ENCODE measurements at regions not wholly inside any gene's neighbourhood (a gene's known extent, or its start where the extent isn't known, plus 50 kb on each side); places are given as distances from the start of the nearest gene placed in this dataset.

DNA sequence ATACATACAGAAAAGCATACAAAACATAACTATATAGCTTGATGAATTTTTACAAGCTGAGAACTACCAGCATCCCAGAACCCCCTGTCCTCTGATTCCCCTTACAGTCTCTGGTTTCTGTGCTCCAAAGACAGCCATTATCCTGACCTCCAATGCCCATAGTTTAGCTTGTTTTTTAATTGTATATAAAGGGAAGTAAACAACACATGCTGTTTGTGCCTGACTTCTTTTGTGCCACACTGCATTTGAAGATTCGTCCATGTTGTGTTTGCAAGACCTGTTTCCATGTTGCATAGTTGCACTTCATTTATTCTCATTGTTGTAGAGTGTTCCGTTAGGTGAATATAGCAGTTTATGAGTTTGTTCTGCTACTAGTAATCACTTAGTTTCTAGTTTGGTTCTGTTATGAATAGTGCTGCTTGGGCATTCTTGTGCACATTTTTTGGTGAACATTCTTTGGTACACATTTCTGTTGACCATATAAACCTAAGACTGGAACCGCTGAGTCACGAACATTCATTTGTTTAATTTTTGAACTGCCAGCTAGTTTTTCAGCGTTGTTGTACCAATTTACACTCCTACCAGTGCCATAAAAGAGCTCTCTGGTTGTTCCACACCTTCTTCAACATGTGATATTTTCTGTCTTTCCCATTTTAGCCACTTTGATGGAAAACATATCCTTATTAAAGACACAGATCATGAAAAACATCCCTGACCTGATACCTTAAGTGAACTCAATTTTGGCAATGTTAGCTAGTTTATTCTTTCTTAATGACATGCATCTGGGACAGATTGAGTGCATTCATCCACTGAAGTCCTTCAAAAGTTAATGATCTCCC lies 78.1 kb upstream of the ANXA1 start:
- TF ChIP-seq SUZ12 (IDR thresholded peaks at IDR 0.05; ENCODE audit: extremely low read depth, insufficient read depth, insufficient read length): no peak
- no peak for TF ChIP-seq ZNF274 (IDR thresholded peaks at IDR 0.05; ENCODE audit: low read depth, low read length)
- no peak for TF ChIP-seq YY1 (IDR thresholded peaks at IDR 0.05; ENCODE audit: insufficient read depth, insufficient read length)
- Histone ChIP-seq H3K9me3 (ENCODE audit: insufficient read depth, low read length) (no peaks in the 10 kb centered on the region), H3K4me3 (ENCODE audit: insufficient read length, low read depth) (no peak overlapping the region), H3K36me3 (ENCODE audit: insufficient read depth, insufficient read length, low read length) (no peaks in the 10 kb centered on the region), H3K9ac (ENCODE audit: insufficient read length, low read depth) (no peak overlapping the region), H3K27me3 (ENCODE audit: insufficient read depth, insufficient read length) (no peaks in the 10 kb centered on the region), H3K4me1 (ENCODE audit: insufficient read depth, insufficient read length) (no peaks in the 10 kb centered on the region)
- no peak for DNase-seq (ENCODE audit: low read depth, low spot score)

GRCh38 chr9:73067074-73067473 lies 84.6 kb upstream of the ANXA1 start:
- Histone ChIP-seq H3K9ac (ENCODE audit: insufficient read length, low read depth) (no peak overlapping the region), H3K4me3 (ENCODE audit: insufficient read length, low read depth) (no peak overlapping the region), H3K9me3 (ENCODE audit: insufficient read depth, low read length) (peaks cover 6% of the 10 kb centered on the region; the same call in 1 of the 2 replicates), H3K27me3 (ENCODE audit: insufficient read depth, insufficient read length) (no peaks in the 10 kb centered on the region), H3K4me1 (ENCODE audit: insufficient read depth, insufficient read length) (no peaks in the 10 kb centered on the region), H3K36me3 (ENCODE audit: insufficient read depth, insufficient read length, low read length) (no peaks in the 10 kb centered on the region)
- TF ChIP-seq ZNF274 (IDR thresholded peaks at IDR 0.05; ENCODE audit: low read depth, low read length): no peak
- no peak for TF ChIP-seq SUZ12 (IDR thresholded peaks at IDR 0.05; ENCODE audit: extremely low read depth, insufficient read depth, insufficient read length)
- no peak for TF ChIP-seq YY1 (IDR thresholded peaks at IDR 0.05; ENCODE audit: insufficient read depth, insufficient read length)
- no peak for DNase-seq (ENCODE audit: low read depth, low spot score)

DNA sequence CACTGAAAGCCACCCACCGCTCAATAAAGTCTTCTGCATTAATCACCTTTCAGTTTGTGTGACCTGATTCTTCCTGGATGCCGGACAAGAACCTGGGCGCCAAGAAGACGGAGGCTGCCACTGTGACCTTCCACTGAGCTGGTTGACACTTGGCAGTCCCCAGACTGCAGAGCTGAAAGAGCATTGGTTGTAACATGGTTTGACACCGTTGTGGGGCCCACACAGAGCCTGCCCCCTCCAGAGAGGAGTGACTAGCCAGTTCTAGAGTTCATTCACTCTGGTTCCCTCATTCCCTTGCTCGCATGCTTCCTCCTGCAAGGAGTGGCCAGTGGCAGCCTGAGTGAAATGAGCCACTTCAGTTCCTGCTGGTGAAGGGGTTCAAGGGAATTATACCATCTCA lies 86.2 kb upstream of the ANXA1 start:
- no peaks in the 10 kb centered on the region for H3K4me1 ChIP-seq (ENCODE audit: insufficient read depth, insufficient read length)
- H3K36me3 ChIP-seq (ENCODE audit: insufficient read depth, insufficient read length, low read length): no peaks in the 10 kb centered on the region
- H3K27me3 ChIP-seq (ENCODE audit: insufficient read depth, insufficient read length): no peaks in the 10 kb centered on the region
- no peak overlapping the region for H3K9ac ChIP-seq (ENCODE audit: insufficient read length, low read depth)
- H3K9me3 ChIP-seq (ENCODE audit: insufficient read depth, low read length): peaks cover 6% of the 10 kb centered on the region; the same call in 1 of the 2 replicates
- no peak for DNase-seq (ENCODE audit: low read depth, low spot score)
- TF ChIP-seq SUZ12 (IDR thresholded peaks at IDR 0.05; ENCODE audit: extremely low read depth, insufficient read depth, insufficient read length): no peak
- H3K4me3 ChIP-seq (ENCODE audit: insufficient read length, low read depth): no peak overlapping the region

DNA sequence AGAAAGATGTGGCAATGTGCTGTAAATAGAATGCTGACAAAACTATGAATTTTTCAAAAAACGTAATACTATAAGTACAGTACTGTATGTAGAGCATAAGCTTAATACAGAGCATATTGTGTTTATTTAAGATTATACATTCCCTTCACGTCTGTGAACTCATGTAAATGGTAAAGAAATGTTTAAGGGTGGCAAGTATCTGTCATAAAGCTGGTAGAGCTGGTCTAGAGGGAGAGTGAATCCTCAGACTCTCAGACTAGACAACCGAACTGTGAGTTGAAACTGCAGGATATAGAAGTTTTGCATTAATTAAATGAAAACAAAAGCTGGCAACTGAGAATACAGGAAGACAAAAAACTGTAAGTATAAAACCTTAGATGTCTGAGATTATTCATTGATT lies 87.3 kb upstream of the ANXA1 start:
- Histone ChIP-seq H3K36me3 (ENCODE audit: insufficient read depth, insufficient read length, low read length) (no peaks in the 10 kb centered on the region), H3K4me1 (ENCODE audit: insufficient read depth, insufficient read length) (no peaks in the 10 kb centered on the region), H3K27me3 (ENCODE audit: insufficient read depth, insufficient read length) (no peaks in the 10 kb centered on the region), H3K4me3 (ENCODE audit: insufficient read length, low read depth) (no peak overlapping the region), H3K9ac (ENCODE audit: insufficient read length, low read depth) (no peak overlapping the region), H3K9me3 (ENCODE audit: insufficient read depth, low read length) (peaks cover 6% of the 10 kb centered on the region; the same call in 1 of the 2 replicates)
- DNase-seq (ENCODE audit: low read depth, low spot score): no peak
- no peak for TF ChIP-seq ZNF274 (IDR thresholded peaks at IDR 0.05; ENCODE audit: low read depth, low read length)
- no peak for TF ChIP-seq YY1 (IDR thresholded peaks at IDR 0.05; ENCODE audit: insufficient read depth, insufficient read length)
- TF ChIP-seq SUZ12 (IDR thresholded peaks at IDR 0.05; ENCODE audit: extremely low read depth, insufficient read depth, insufficient read length): no peak

- TF ChIP-seq YY1 (IDR thresholded peaks at IDR 0.05; ENCODE audit: insufficient read depth, insufficient read length) (no peak), SUZ12 (IDR thresholded peaks at IDR 0.05; ENCODE audit: extremely low read depth, insufficient read depth, insufficient read length) (no peak), ZNF274 (IDR thresholded peaks at IDR 0.05; ENCODE audit: low read depth, low read length) (no peak)
- H3K36me3 ChIP-seq (ENCODE audit: insufficient read depth, insufficient read length, low read length): no peaks in the 10 kb centered on the region
- H3K9ac ChIP-seq (ENCODE audit: insufficient read length, low read depth): no peak overlapping the region
- no peaks in the 10 kb centered on the region for H3K4me1 ChIP-seq (ENCODE audit: insufficient read depth, insufficient read length)
- H3K27me3 ChIP-seq (ENCODE audit: insufficient read depth, insufficient read length): no peaks in the 10 kb centered on the region
- DNase-seq (ENCODE audit: low read depth, low spot score): no peak
- H3K9me3 ChIP-seq (ENCODE audit: insufficient read depth, low read length): no peaks in the 10 kb centered on the region
- no peak overlapping the region for H3K4me3 ChIP-seq (ENCODE audit: insufficient read length, low read depth)
Observed at GRCh38 chr9:73061146-73061545, 90.5 kb upstream of the ANXA1 start.

DNA sequence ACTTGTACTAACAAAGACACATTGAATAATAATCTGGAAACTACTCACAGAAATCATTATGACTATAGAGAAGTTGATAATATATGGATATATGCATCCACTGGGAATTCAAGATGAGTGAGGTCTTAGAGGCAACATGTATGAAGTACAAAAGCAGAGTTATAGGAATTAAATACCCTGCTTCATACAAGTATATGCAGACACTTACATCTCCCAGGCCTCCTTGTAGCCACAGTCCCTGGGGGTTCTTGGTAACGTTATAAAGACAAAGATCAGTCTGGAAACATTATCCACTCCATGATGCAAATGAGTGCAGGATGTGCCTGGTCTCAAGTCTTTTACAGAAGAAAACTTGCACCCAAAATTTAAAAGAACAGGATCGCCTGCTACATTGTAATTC lies 92.4 kb upstream of the ANXA1 start:
- H3K4me1 ChIP-seq (ENCODE audit: insufficient read depth, insufficient read length): no peaks in the 10 kb centered on the region
- no peaks in the 10 kb centered on the region for H3K9me3 ChIP-seq (ENCODE audit: insufficient read depth, low read length)
- H3K36me3 ChIP-seq (ENCODE audit: insufficient read depth, insufficient read length, low read length): no peaks in the 10 kb centered on the region
- no peaks in the 10 kb centered on the region for H3K27me3 ChIP-seq (ENCODE audit: insufficient read depth, insufficient read length)
- DNase-seq (ENCODE audit: low read depth, low spot score): no peak
- no peak overlapping the region for H3K9ac ChIP-seq (ENCODE audit: insufficient read length, low read depth)
- TF ChIP-seq ZNF274 (IDR thresholded peaks at IDR 0.05; ENCODE audit: low read depth, low read length): no peak
- no peak for TF ChIP-seq YY1 (IDR thresholded peaks at IDR 0.05; ENCODE audit: insufficient read depth, insufficient read length)
- no peak for TF ChIP-seq SUZ12 (IDR thresholded peaks at IDR 0.05; ENCODE audit: extremely low read depth, insufficient read depth, insufficient read length)
- no peak overlapping the region for H3K4me3 ChIP-seq (ENCODE audit: insufficient read length, low read depth)

GRCh38 chr9:73056245-73056644 lies 95.4 kb upstream of the ANXA1 start:
- H3K9me3 ChIP-seq (ENCODE audit: insufficient read depth, low read length): no peaks in the 10 kb centered on the region
- no peak overlapping the region for H3K4me3 ChIP-seq (ENCODE audit: insufficient read length, low read depth)
- DNase-seq (ENCODE audit: low read depth, low spot score): no peak
- no peak overlapping the region for H3K9ac ChIP-seq (ENCODE audit: insufficient read length, low read depth)
- H3K36me3 ChIP-seq (ENCODE audit: insufficient read depth, insufficient read length, low read length): no peaks in the 10 kb centered on the region
- H3K4me1 ChIP-seq (ENCODE audit: insufficient read depth, insufficient read length): no peaks in the 10 kb centered on the region
- H3K27me3 ChIP-seq (ENCODE audit: insufficient read depth, insufficient read length): no peaks in the 10 kb centered on the region
- TF ChIP-seq YY1 (IDR thresholded peaks at IDR 0.05; ENCODE audit: insufficient read depth, insufficient read length) (no peak), SUZ12 (IDR thresholded peaks at IDR 0.05; ENCODE audit: extremely low read depth, insufficient read depth, insufficient read length) (no peak), ZNF274 (IDR thresholded peaks at IDR 0.05; ENCODE audit: low read depth, low read length) (no peak)

Data from NT2/D1 (cell line).